Activated T-helper 1 cell treated with anti-CD3 and anti-CD28 coated beads, Interleukin-12 subunit alpha, Interleukin-12 subunit beta, Interleukin-2, Interleukin-4 antibody, amounts not matched to agents 30 ng/mL and 10 ng/mL and 1 ng/mL, durations not matched to agents 14 hours and 24 hours and 36 hours (primary cell): ENCODE measurements at regions not wholly inside any gene's neighbourhood (a gene's known extent, or its start where the extent isn't known, plus 50 kb on each side); places are given as distances from the start of the nearest gene placed in this dataset.

Source experiments
- DNase-seq: peaks from one replicate; pipeline ENCODE4 v3.0.0; 2021; ENCODE audit warnings: low spot score
- H3K27ac Mint-ChIP-seq: one replicate; pipeline ENCODE4 v1.8.0; 2021; ENCODE audit warnings: mild to moderate bottlenecking, mixed read lengths
- H3K27me3 Mint-ChIP-seq: one replicate; pipeline ENCODE4 v1.8.0; 2022; ENCODE audit warnings: mild to moderate bottlenecking, moderate library complexity, mixed read lengths; ENCODE audit not compliant: insufficient read depth
- H3K36me3 Mint-ChIP-seq: one replicate; pipeline ENCODE4 v1.8.0; 2021; ENCODE audit warnings: low read depth, mixed read lengths
- H3K4me1 Mint-ChIP-seq: one replicate; pipeline ENCODE4 v1.8.0; 2021; ENCODE audit warnings: low read depth, mixed read lengths
- H3K4me3 Mint-ChIP-seq: one replicate; pipeline ENCODE4 v1.8.0; 2021; ENCODE audit warnings: mild to moderate bottlenecking, moderate library complexity, mixed read lengths
- H3K9me3 Mint-ChIP-seq: one replicate; pipeline ENCODE4 v1.8.0; 2021; ENCODE audit warnings: mixed read lengths
- intact Hi-C: fragments of 100-400 bp; cut with micrococcal nuclease; formaldehyde crosslinking; loops from one replicate; pipeline ENCODE4 v1.15.1; 2024

DNA sequence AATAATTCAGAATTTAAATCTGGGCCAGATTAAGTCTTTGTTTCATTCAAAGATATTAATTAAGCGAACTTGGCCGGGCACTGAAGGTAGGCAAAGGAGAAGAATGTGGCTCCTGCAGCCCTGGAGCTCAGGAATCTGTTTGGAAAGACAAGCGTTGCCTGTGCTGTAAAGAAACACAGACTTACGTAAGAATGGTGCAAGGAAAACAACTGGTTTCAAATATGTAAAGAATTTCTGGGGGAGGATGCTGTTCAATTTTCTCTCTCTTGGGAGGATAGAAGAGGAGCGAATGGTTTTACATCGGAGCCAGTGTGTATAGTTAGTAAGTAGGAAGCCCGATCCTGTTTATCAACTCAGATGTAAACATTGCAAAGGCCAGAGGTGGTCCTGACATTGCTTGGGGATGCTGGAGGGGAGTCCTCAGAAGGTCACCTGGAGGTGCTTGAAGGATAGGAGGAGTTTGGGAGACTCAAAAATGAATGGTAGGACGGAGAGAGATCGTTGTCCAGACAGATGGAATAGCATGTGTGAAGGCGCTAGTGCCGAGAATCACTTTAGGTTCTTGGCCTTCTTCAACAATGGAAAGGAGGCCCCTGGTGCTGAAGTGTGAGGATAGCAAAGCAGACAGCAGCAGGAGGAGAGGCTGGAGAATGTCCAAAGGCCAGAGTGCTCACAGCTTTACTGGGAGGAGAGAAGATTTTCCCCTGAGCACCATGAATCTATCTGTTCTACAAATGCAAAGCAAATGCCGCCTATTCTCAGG, 456.1 kb downstream of the LPIN1 start:
- no peak overlapping the region for H3K27ac Mint-ChIP-seq
- H3K9me3 Mint-ChIP-seq, result peaks cover 12% of the 10 kb centered on the region
- H3K4me3 Mint-ChIP-seq, result no peak overlapping the region
- peaks cover 5% of the 10 kb centered on the region for H3K4me1 Mint-ChIP-seq
- peaks cover 2% of the 10 kb centered on the region for H3K36me3 Mint-ChIP-seq
- H3K27me3 Mint-ChIP-seq, result peaks cover 6% of the 10 kb centered on the region
- intact Hi-C loops, result no loop called here
- no peak for DNase-seq

DNA sequence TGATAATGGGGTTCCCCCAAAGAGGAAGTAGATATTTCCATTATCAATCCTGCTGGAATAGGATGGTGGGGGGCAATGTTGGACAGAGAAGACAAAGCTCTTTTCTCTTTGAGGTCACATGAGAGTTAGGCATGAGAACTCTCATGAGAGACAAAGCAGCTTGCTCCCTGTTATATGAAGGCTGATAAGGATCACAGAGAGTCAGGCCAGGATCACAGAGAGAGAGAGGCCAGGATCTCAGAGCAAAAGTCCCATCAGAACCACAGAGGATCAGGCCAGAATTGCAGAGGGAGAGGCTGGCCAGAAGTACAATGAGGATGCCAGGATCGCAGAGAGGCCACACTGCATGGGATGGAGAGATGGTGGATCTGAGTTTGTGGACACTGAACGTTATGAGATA, 457.1 kb downstream of the LPIN1 start:
- peaks cover 6% of the 10 kb centered on the region for H3K27me3 Mint-ChIP-seq
- no peak overlapping the region for H3K27ac Mint-ChIP-seq
- peaks cover 2% of the 10 kb centered on the region for H3K36me3 Mint-ChIP-seq
- no peak overlapping the region for H3K4me3 Mint-ChIP-seq
- H3K9me3 Mint-ChIP-seq, result peaks cover 3% of the 10 kb centered on the region
- intact Hi-C loops, result no loop called here
- no peak for DNase-seq
- peaks cover 5% of the 10 kb centered on the region for H3K4me1 Mint-ChIP-seq

DNA sequence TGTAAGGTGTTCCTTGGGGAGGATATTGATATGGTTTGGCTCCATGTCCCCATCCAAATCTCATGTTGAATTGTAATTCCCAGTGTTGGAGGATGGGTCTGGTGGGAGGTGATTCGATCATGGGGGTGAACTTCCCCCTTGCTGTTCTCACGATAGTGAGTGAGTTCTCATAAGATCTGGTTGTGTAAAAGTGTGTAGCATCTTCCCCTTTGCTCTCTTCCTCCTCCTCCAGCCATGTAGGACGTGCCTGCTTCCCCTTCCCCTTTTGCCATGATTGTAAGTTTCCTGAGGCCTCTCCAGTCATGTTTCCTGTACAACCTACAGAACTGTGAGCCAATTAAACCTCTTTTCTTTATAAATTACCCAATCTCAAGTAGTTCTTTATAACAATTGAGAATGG, 458.7 kb downstream of the LPIN1 start:
- Mint-ChIP-seq H3K27me3 (peaks cover 6% of the 10 kb centered on the region), H3K4me1 (peaks cover 5% of the 10 kb centered on the region), H3K4me3 (no peak overlapping the region), H3K9me3 (peaks cover 3% of the 10 kb centered on the region), H3K36me3 (no peaks in the 10 kb centered on the region), H3K27ac (no peak overlapping the region)
- intact Hi-C loops, result no loop called here
- DNase-seq, result no peak

DNA sequence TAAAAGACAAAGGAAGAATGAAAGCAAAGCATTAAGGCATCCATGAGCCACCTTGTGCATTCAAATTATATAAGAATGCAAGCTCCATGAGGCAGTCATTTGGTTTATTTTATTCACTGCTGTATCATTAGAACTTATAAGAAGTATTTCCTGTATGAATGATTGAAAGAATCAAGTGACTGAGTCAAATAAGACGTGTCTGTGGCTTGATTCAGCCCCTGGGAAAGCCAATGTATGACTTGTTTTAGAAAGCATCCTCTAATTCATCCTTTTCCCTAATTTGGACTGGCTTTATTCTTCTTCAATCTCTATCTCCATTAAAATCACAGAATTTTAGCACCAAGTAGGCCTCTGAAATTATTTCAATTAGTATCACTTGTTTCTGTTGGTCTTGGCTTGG, 461.1 kb downstream of the LPIN1 start:
- Mint-ChIP-seq H3K4me3 (no peak overlapping the region), H3K27ac (no peak overlapping the region), H3K36me3 (no peaks in the 10 kb centered on the region), H3K4me1 (no peaks in the 10 kb centered on the region), H3K9me3 (peaks cover 3% of the 10 kb centered on the region), H3K27me3 (peaks cover 4% of the 10 kb centered on the region)
- intact Hi-C loops, result no loop called here
- no peak for DNase-seq

- H3K27ac Mint-ChIP-seq, result no peak overlapping the region
- peaks cover under 1% of the 10 kb centered on the region for H3K9me3 Mint-ChIP-seq
- intact Hi-C loops, result no loop called here
- no peaks in the 10 kb centered on the region for H3K4me1 Mint-ChIP-seq
- H3K36me3 Mint-ChIP-seq, result no peaks in the 10 kb centered on the region
- H3K4me3 Mint-ChIP-seq, result no peak overlapping the region
- no peak for DNase-seq
- peaks cover 7% of the 10 kb centered on the region for H3K27me3 Mint-ChIP-seq
These were observed 463.8 kb downstream of the LPIN1 start for GRCh38 chr2:12210016-12210933.

GRCh38 chr2:12211326-12212175, 465.1 kb downstream of the LPIN1 start:
- intact Hi-C loops, result no loop called here
- H3K4me3 Mint-ChIP-seq, result no peak overlapping the region
- no peaks in the 10 kb centered on the region for H3K4me1 Mint-ChIP-seq
- H3K27me3 Mint-ChIP-seq, result peaks cover 7% of the 10 kb centered on the region
- no peaks in the 10 kb centered on the region for H3K9me3 Mint-ChIP-seq
- H3K36me3 Mint-ChIP-seq, result no peaks in the 10 kb centered on the region
- DNase-seq, result no peak
- no peak overlapping the region for H3K27ac Mint-ChIP-seq

GRCh38 chr2:12212841-12213597, 466.6 kb downstream of the LPIN1 start:
- no peak for DNase-seq
- Mint-ChIP-seq H3K36me3 (no peaks in the 10 kb centered on the region), H3K9me3 (no peaks in the 10 kb centered on the region), H3K4me1 (no peaks in the 10 kb centered on the region), H3K4me3 (no peak overlapping the region), H3K27ac (no peak overlapping the region), H3K27me3 (peaks cover 10% of the 10 kb centered on the region)
- intact Hi-C loops, result no loop called here

DNA sequence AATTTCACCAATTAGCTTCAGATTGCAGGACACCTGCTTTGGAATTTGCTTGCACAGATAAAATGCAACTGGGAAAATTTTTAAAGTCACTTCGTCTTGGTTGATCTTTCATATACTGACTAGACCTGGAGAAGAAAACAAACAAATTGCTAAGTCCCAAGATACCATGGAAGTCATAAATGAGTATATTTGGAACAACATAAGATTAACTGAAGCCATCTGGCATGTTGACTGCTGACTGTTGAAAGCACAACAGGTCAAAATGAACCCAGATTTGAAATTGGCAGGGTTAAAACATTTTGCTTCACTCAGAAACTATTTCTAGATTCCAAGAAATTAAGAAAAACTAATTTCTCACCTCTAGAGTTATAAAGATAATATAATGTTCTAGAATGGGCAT, 470.7 kb downstream of the LPIN1 start:
- intact Hi-C loops, result no loop called here
- Mint-ChIP-seq H3K4me1 (no peaks in the 10 kb centered on the region), H3K27ac (no peak overlapping the region), H3K4me3 (no peak overlapping the region), H3K27me3 (peaks cover 10% of the 10 kb centered on the region), H3K9me3 (peaks cover 14% of the 10 kb centered on the region), H3K36me3 (no peaks in the 10 kb centered on the region)
- DNase-seq, result no peak

DNA sequence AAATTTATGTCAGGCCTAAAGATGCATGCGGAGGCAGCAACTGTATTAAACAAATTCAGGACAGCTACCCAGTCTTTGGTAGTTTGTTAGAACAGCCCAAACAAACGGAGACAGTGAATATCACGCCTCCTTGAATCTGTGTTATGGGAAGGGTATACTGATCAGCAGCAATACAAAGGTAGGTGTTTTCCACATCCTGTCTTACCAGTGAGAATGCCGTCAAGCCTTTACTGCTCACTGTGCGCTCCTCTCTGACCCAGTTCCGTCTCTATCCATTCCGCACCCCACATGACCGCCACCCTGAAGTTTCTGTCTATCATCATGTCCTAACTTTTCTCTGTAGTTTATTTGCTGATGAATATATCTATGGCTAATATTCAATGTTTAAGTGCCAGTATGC, 473.3 kb downstream of the LPIN1 start:
- H3K27me3 Mint-ChIP-seq, result peaks cover 3% of the 10 kb centered on the region
- no peaks in the 10 kb centered on the region for H3K36me3 Mint-ChIP-seq
- peaks cover 38% of the 10 kb centered on the region for H3K9me3 Mint-ChIP-seq

DNA sequence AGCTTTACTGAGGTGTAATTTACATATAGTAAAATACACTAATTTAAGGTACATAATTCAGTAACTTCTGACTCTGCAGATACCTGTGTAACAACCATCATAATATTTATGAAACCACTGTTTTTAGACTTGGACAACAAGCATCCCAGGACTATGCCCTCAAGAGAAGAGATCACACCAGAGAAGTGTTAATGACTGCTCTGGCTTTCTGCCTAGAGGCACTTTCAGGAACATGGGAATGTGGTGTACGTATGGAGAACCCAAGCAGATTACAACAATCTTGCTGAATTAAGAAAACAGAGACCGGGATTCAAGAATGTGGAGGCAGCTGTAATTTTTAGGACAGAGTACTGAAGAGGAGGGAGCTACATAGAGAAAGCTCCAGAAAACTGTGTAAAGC, 475.2 kb downstream of the LPIN1 start:
- H3K27ac Mint-ChIP-seq, result no peak overlapping the region
- intact Hi-C loops, result no loop called here
- H3K4me1 Mint-ChIP-seq, result no peaks in the 10 kb centered on the region
- peaks cover 2% of the 10 kb centered on the region for H3K36me3 Mint-ChIP-seq
- peaks cover 3% of the 10 kb centered on the region for H3K27me3 Mint-ChIP-seq
- DNase-seq, result no peak
- no peak overlapping the region for H3K4me3 Mint-ChIP-seq
- peaks cover 47% of the 10 kb centered on the region for H3K9me3 Mint-ChIP-seq

More for the DNA sequence above, 473.3 kb downstream of the LPIN1 start:
- intact Hi-C loops, result no loop called here
- Mint-ChIP-seq H3K4me3 (no peak overlapping the region), H3K4me1 (no peaks in the 10 kb centered on the region), H3K27ac (no peak overlapping the region)
- no peak for DNase-seq

- Mint-ChIP-seq H3K9me3 (peaks cover 47% of the 10 kb centered on the region), H3K4me3 (no peak overlapping the region), H3K27ac (no peak overlapping the region), H3K4me1 (no peaks in the 10 kb centered on the region), H3K27me3 (peaks cover 3% of the 10 kb centered on the region), H3K36me3 (peaks cover 2% of the 10 kb centered on the region)
- intact Hi-C loops, result no loop called here
- no peak for DNase-seq
These were observed 476.1 kb downstream of the LPIN1 start for GRCh38 chr2:12222554-12222953.

- no peaks in the 10 kb centered on the region for H3K27me3 Mint-ChIP-seq
- H3K36me3 Mint-ChIP-seq, result peaks cover 2% of the 10 kb centered on the region
- peaks cover 54% of the 10 kb centered on the region for H3K9me3 Mint-ChIP-seq
- no peak overlapping the region for H3K27ac Mint-ChIP-seq
- no peaks in the 10 kb centered on the region for H3K4me1 Mint-ChIP-seq
- intact Hi-C loops, result no loop called here
- no peak for DNase-seq
- no peak overlapping the region for H3K4me3 Mint-ChIP-seq
These were observed 477.3 kb downstream of the LPIN1 start for GRCh38 chr2:12223732-12224131.
